ENCODE measurements at regions not wholly inside any gene's neighbourhood (a gene's known extent, or its start where the extent isn't known, plus 50 kb on each side); places are given as distances from the start of the nearest gene placed in this dataset.

DNA sequence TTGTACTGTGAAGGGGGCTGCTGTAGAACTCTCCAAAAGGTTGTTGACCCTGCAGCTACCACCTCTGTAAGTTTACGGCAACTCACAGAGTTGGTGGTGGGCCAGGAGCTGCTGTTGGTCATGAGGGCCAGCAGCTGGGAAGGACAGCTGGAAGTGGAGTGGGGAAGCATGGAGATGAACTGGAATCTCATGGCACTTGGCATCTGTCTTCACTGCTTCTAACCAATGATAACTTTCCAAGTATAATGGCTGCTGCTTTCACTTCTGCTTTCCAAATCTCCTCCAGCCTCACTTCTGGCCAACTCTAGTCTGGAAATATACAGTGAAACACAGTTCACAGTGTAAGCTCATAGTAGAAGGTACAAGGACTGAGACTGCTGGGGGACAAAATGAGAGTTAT lies 126.5 kb upstream of the INTU start:
- TF ChIP-seq, protein P1, sequence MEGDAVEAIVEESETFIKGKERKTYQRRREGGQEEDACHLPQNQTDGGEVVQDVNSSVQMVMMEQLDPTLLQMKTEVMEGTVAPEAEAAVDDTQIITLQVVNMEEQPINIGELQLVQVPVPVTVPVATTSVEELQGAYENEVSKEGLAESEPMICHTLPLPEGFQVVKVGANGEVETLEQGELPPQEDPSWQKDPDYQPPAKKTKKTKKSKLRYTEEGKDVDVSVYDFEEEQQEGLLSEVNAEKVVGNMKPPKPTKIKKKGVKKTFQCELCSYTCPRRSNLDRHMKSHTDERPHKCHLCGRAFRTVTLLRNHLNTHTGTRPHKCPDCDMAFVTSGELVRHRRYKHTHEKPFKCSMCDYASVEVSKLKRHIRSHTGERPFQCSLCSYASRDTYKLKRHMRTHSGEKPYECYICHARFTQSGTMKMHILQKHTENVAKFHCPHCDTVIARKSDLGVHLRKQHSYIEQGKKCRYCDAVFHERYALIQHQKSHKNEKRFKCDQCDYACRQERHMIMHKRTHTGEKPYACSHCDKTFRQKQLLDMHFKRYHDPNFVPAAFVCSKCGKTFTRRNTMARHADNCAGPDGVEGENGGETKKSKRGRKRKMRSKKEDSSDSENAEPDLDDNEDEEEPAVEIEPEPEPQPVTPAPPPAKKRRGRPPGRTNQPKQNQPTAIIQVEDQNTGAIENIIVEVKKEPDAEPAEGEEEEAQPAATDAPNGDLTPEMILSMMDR (IDR thresholded peaks at IDR 0.05): no peak
- TF ChIP-seq POLR2AphosphoS5 (IDR thresholded peaks at IDR 0.05) (no peak), POLR2A (IDR thresholded peaks at IDR 0.05) (no peak)
